Endothelial cell of umbilical vein (primary cell): ENCODE measurements at regions not wholly inside any gene's neighbourhood (a gene's known extent, or its start where the extent isn't known, plus 50 kb on each side); places are given as distances from the start of the nearest gene placed in this dataset.

Experiments
- BruUV-seq: library from RNA; stranded (reverse); fragments of 400-500 nt; replicated peaks from 2 replicates; lab custom pipeline; 2021; lab: Mats Ljungman, UMichigan
- CTCF ChIA-PET: fragments of 300-600, 350-600 bp; sonication (Branson Sonifier 250); formaldehyde crosslinking; loops from one replicate; lab custom pipeline; 2021; ENCODE audit warnings: antibody characterized with exemption, inconsistent platforms; lab: Charles Lee
- POLR2A ChIA-PET: fragments of 300-600, 350-600 bp; sonication (Branson Sonifier 250); formaldehyde crosslinking; loops from one replicate; lab custom pipeline; 2021; ENCODE audit warnings: antibody characterized with exemption, inconsistent platforms; lab: Charles Lee
- DNase-seq: peaks from one replicate; pipeline ENCODE4 v3.0.0-alpha.2; 2011; ENCODE audit warnings: low read depth, low spot score
- FAIRE-seq: peaks from 2 replicates; lab custom pipeline; 2011; peaks lifted over from hg19 to GRCh38; lab: Jason Lieb, UNC
- H2AFZ ChIP-seq: 2 replicates; pipeline ENCODE4 v1.6.0; 2012; ENCODE audit warnings: low read depth, low read length, control low read depth, inconsistent platforms
- H3K27ac ChIP-seq: 2 replicates; pipeline ENCODE4 v1.5.1; 2011; ENCODE audit warnings: low read depth, mild to moderate bottlenecking, control low read depth, low read length, moderate library complexity; ENCODE audit not compliant: insufficient read depth
- H3K27me3 ChIP-seq, 2 experiments: 2 replicates each; pipeline versions ENCODE4 v1.6.0 to v1.6.1; 2011; ENCODE audit warnings: low read length in 2 of 2, mixed read lengths in 1 of 2; ENCODE audit not compliant: control insufficient read depth in 2 of 2, insufficient read depth in 2 of 2
- H3K36me3 ChIP-seq, 2 experiments: 2 replicates in 1 of 2; 3 replicates in 1 of 2; pipeline ENCODE4 v1.5.1; 2011; ENCODE audit warnings: low read length in 2 of 2, mild to moderate bottlenecking in 1 of 2, moderate library complexity in 1 of 2; ENCODE audit not compliant: control insufficient read depth in 2 of 2, insufficient read depth in 2 of 2; ENCODE audit errors: extremely low read depth in 1 of 2
- H3K4me1 ChIP-seq: 3 replicates; pipeline ENCODE4 v1.5.1; 2011; ENCODE audit warnings: mild to moderate bottlenecking, low read length; ENCODE audit not compliant: control insufficient read depth, insufficient read depth; ENCODE audit errors: extremely low read depth
- H3K4me2 ChIP-seq: 2 replicates; pipeline ENCODE4 v1.6.1; 2011; ENCODE audit warnings: low read length, control low read depth, mixed read lengths; ENCODE audit not compliant: insufficient read depth
- H3K4me3 ChIP-seq, 3 experiments: fragments of 200-600 bp in 1 of 3; sonication (generic), shearing (Covaris generic) in 1 of 3; replicated peaks in 1 of 3; 2 replicates each; pipeline ENCODE4 v1.5.1; 2011 to 2016; ENCODE audit warnings: control low read depth in 3 of 3, low read length in 3 of 3, mild to moderate bottlenecking in 2 of 3, inconsistent platforms in 1 of 3, low read depth in 1 of 3, moderate library complexity in 1 of 3; ENCODE audit not compliant: insufficient read depth in 1 of 3
- H3K79me2 ChIP-seq: 2 replicates; pipeline ENCODE4 v1.6.0; 2012; ENCODE audit warnings: low read length, inconsistent platforms; ENCODE audit not compliant: control insufficient read depth, insufficient read depth
- H3K9ac ChIP-seq: replicated peaks from 2 replicates; pipeline ENCODE3; 2011; ENCODE audit warnings: low read length, control low read depth; ENCODE audit not compliant: insufficient read depth; ENCODE audit errors: extremely low read depth
- H3K9me1 ChIP-seq: replicated peaks from 3 replicates; pipeline ENCODE4 v1.6.0; 2011; ENCODE audit warnings: mild to moderate bottlenecking, low read length; ENCODE audit not compliant: control insufficient read depth, insufficient read depth; ENCODE audit errors: extremely low read depth
- H3K9me3 ChIP-seq: replicated peaks from 2 replicates; pipeline ENCODE4 v1.5.1; 2012; ENCODE audit warnings: low read length, inconsistent platforms; ENCODE audit not compliant: control insufficient read depth, insufficient read depth
- H4K20me1 ChIP-seq: replicated peaks from 2 replicates; pipeline ENCODE3; 2011; ENCODE audit warnings: mild to moderate bottlenecking, low read length; ENCODE audit not compliant: control insufficient read depth, insufficient read depth; ENCODE audit errors: extremely low read depth
- CTCF ChIP-seq, 2 donors: IDR thresholded peaks; 1 replicate in 1 of 2; 2 replicates in 1 of 2; pipeline ENCODE4 v1.5.1; 2011; ENCODE audit warnings: low read length in 2 of 2, mild to moderate bottlenecking in 2 of 2, moderate library complexity in 2 of 2, control low read depth in 1 of 2, inconsistent platforms in 1 of 2, low read depth in 1 of 2; ENCODE audit not compliant: insufficient read depth in 1 of 2; ENCODE audit errors: extremely low read depth in 1 of 2
- EZH2 ChIP-seq: IDR thresholded peaks from 2 replicates; pipeline ENCODE4 v1.6.1; 2012; ENCODE audit warnings: borderline replicate concordance, low read depth, mild to moderate bottlenecking, moderate library complexity, low read length, inconsistent platforms; ENCODE audit not compliant: severe bottlenecking
- FOS ChIP-seq: IDR thresholded peaks from 2 replicates; pipeline ENCODE4 v1.6.1; 2011; ENCODE audit warnings: mild to moderate bottlenecking, low read length, moderate library complexity, borderline replicate concordance; ENCODE audit not compliant: insufficient read depth
- GATA2 ChIP-seq: IDR thresholded peaks from 2 replicates; pipeline ENCODE4 v1.7.0; 2011; ENCODE audit warnings: low read depth, mild to moderate bottlenecking, moderate library complexity, mixed read lengths, low read length; ENCODE audit not compliant: insufficient read length, insufficient read depth
- JUN ChIP-seq: IDR thresholded peaks from 2 replicates; pipeline ENCODE4 v1.6.1; 2011; ENCODE audit warnings: borderline replicate concordance, low read depth; ENCODE audit not compliant: insufficient read length, insufficient read depth
- MAX ChIP-seq: IDR thresholded peaks from 2 replicates; pipeline ENCODE4 v1.6.1; 2011; ENCODE audit not compliant: insufficient read depth, insufficient read length
- MYC ChIP-seq: IDR thresholded peaks from one replicate; pipeline ENCODE4 v1.6.1; 2011; ENCODE audit warnings: mild to moderate bottlenecking, low read depth, low read length
- POLR2A ChIP-seq: IDR thresholded peaks from 2 replicates; pipeline ENCODE4 v1.6.1; 2012; ENCODE audit warnings: low read depth, mild to moderate bottlenecking, control low read depth, low read length
- POLR2AphosphoS5 ChIP-seq: IDR thresholded peaks from 2 replicates; pipeline ENCODE4 v1.6.1; 2012; ENCODE audit warnings: low read depth, mild to moderate bottlenecking, control low read depth, low read length, moderate library complexity; ENCODE audit not compliant: insufficient read depth
- dilution Hi-C: fragments of 300-500 bp; cut with MboI; formaldehyde crosslinking; loops from one replicate; pipeline ENCODE4 v1.15.0; 2019; ENCODE audit warnings: low sequenced_read_pairs; ENCODE audit not compliant: extremely low pct_ligation_motif_present
- intact Hi-C: fragments of 100-400 bp; cut with micrococcal nuclease; formaldehyde crosslinking; loops from one replicate; pipeline ENCODE4 v1.10.0; 2022

- no peaks in the 10 kb centered on the region for H3K36me3 ChIP-seq
- no peaks in the 10 kb centered on the region for H3K27me3 ChIP-seq
- no peaks in the 10 kb centered on the region for H3K4me1 ChIP-seq
- H3K27ac ChIP-seq = no peak overlapping the region
- dilution Hi-C loops (no loop called here), intact Hi-C loops (no loop called here)
- no peak overlapping the region for H2AFZ ChIP-seq
- no peak overlapping the region for H3K4me3 ChIP-seq
- H3K79me2 ChIP-seq = no peaks in the 10 kb centered on the region
- ChIA-PET POLR2A (no interaction called here), CTCF (no interaction called here)
- no peak for DNase-seq
- no peaks in the 10 kb centered on the region for H3K9me1 ChIP-seq
- no peaks in the 10 kb centered on the region for H4K20me1 ChIP-seq
- no TSS peak for BruUV-seq
- H3K9me3 ChIP-seq = no peaks in the 10 kb centered on the region
- H3K9ac ChIP-seq = no peak overlapping the region
- no peak for FAIRE-seq
- H3K4me2 ChIP-seq = no peak overlapping the region
- no peak for TF ChIP-seq POLR2A
These were observed 365.4 kb downstream of the ADCYAP1 start for GRCh38 chr18:1270081-1270480.

- H3K4me3 ChIP-seq = no peak overlapping the region
- no peak overlapping the region for H2AFZ ChIP-seq
- no peaks in the 10 kb centered on the region for H3K4me1 ChIP-seq
- FAIRE-seq (no peak), DNase-seq (no peak)
- no TSS peak for BruUV-seq
- POLR2A ChIA-PET = no interaction called here
- no peaks in the 10 kb centered on the region for H3K9me1 ChIP-seq
- CTCF ChIA-PET = no interaction called here
- no peak overlapping the region for H3K9ac ChIP-seq
- H3K9me3 ChIP-seq = no peaks in the 10 kb centered on the region
- intact Hi-C loops (no loop called here), dilution Hi-C loops (no loop called here)
- H3K4me2 ChIP-seq = no peak overlapping the region
- no peaks in the 10 kb centered on the region for H3K79me2 ChIP-seq
- no peak overlapping the region for H3K27ac ChIP-seq
- H4K20me1 ChIP-seq = no peaks in the 10 kb centered on the region
- no peaks in the 10 kb centered on the region for H3K27me3 ChIP-seq
- TF ChIP-seq POLR2A (no peak), FOS (no peak), JUN (no peak), MYC (no peak), MAX (no peak), POLR2AphosphoS5 (no peak), CTCF (IDR thresholded peaks at IDR 0.05; ENCODE audit: extremely low read depth in 1 of 2, insufficient read depth in 1 of 2, low read depth in 1 of 2, low read length in 2 of 2) (no peak), GATA2 (no peak), EZH2 (no peak)
- H3K36me3 ChIP-seq = no peaks in the 10 kb centered on the region
These were observed 368.8 kb downstream of the ADCYAP1 start for GRCh38 chr18:1273469-1273868.
